ENCODE measurements at regions not wholly inside any gene's neighbourhood (a gene's known extent, or its start where the extent isn't known, plus 50 kb on each side); places are given as distances from the start of the nearest gene placed in this dataset.

DNA sequence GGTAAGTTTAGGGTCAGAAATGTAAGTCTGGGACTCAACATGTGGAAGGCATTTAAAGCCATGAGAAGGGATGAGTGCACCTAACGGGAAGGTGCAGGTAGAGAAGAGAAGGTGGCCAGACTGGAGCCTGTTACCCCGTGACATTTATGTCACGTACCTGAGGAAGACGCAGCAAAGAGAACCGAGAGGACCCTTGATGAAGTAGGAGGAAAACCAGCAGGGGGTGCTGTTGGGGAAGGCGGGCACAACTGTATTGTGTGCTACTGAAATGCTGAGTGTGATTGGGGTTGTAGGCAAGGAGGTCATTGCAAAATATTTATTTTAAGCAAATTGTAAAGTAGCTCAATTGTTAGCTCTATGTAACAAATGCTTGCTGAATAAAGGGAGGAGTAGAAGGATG, 338.2 kb upstream of the PRKCQ start:
- Mint-ChIP-seq H3K36me3 (ENCODE audit: low read depth) (no peaks in the 10 kb centered on the region; the same call in 2 of the 3 replicates), H3K27ac (no peak overlapping the region), H3K4me3 (no peak overlapping the region), H3K27me3 (ENCODE audit: insufficient read depth, low read depth, poor library complexity) (peaks cover 4% of the 10 kb centered on the region), H3K4me1 (peaks cover 5% of the 10 kb centered on the region), H3K9me3 (no peaks in the 10 kb centered on the region; the same call in 1 of the 3 replicates)
- peak; percentile 43 for ATAC-seq
- no peaks in the 10 kb centered on the region for H3K79me2 ChIP-seq (replicated peaks; ENCODE audit: insufficient read depth)
- H3K27me3 ChIP-seq (ENCODE audit: insufficient read depth): no peaks in the 10 kb centered on the region
- no peak overlapping the region for H3K4me3 ChIP-seq
- H3K4me1 ChIP-seq (ENCODE audit: insufficient read depth): peaks cover 8% of the 10 kb centered on the region; the same call in 1 of the 2 replicates
- H3K27ac ChIP-seq (ENCODE audit: low read depth): no peak overlapping the region
- TF ChIP-seq, protein P1, sequence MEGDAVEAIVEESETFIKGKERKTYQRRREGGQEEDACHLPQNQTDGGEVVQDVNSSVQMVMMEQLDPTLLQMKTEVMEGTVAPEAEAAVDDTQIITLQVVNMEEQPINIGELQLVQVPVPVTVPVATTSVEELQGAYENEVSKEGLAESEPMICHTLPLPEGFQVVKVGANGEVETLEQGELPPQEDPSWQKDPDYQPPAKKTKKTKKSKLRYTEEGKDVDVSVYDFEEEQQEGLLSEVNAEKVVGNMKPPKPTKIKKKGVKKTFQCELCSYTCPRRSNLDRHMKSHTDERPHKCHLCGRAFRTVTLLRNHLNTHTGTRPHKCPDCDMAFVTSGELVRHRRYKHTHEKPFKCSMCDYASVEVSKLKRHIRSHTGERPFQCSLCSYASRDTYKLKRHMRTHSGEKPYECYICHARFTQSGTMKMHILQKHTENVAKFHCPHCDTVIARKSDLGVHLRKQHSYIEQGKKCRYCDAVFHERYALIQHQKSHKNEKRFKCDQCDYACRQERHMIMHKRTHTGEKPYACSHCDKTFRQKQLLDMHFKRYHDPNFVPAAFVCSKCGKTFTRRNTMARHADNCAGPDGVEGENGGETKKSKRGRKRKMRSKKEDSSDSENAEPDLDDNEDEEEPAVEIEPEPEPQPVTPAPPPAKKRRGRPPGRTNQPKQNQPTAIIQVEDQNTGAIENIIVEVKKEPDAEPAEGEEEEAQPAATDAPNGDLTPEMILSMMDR (conservative IDR thresholded peaks at IDR 0.05; ENCODE audit: low read depth in 2 of 2): peak; percentile 71 to 81
- TF ChIP-seq JUNB (IDR thresholded peaks at IDR 0.05; ENCODE audit: unreplicated experiment): no peak
- H3F3A ChIP-seq (replicated peaks; ENCODE audit: low read depth): no peaks in the 10 kb centered on the region
- no peaks in the 10 kb centered on the region for H3K36me3 ChIP-seq (ENCODE audit: insufficient read depth)
- no peak overlapping the region for H3K4me2 ChIP-seq
- H3K9me2 ChIP-seq (ENCODE audit: insufficient read depth): no peaks in the 10 kb centered on the region; the same call in none of the 2 replicates
- no peaks in the 10 kb centered on the region for H4K20me1 ChIP-seq (replicated peaks; ENCODE audit: insufficient read depth)
- DNase-seq (ENCODE audit: low spot score): peak; percentile 67
- peak overlapping the region; percentile 79; the same call in 1 of the 2 replicates for H2AFZ ChIP-seq

DNA sequence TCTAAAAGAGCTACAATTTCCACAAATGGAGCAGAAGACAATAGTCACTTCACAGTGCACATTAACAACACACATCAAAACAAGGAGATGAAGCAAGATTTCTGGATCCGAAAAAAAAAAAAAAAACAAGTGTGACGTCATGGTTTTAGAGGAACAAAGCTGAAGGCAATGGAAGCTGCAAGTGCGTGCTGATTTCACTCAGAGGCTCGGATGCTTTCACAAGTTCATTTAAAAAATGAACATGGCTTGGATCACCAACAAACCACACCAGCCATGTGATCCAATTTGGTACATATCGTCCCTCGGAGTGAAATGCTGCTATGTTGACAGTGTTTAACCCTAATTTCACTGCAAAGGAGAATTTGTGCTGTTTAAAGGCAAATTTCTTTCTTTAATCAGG, 337.0 kb upstream of the PRKCQ start:
- Histone ChIP-seq H3K79me2 (replicated peaks; ENCODE audit: insufficient read depth) (no peaks in the 10 kb centered on the region), H3K27me3 (ENCODE audit: insufficient read depth) (no peaks in the 10 kb centered on the region), H2AFZ (peak overlapping the region; percentile 79), H3K9me2 (ENCODE audit: insufficient read depth) (no peaks in the 10 kb centered on the region; the same call in none of the 2 replicates), H3F3A (replicated peaks; ENCODE audit: low read depth) (no peaks in the 10 kb centered on the region), H3K4me1 (ENCODE audit: insufficient read depth) (peaks cover 8% of the 10 kb centered on the region; the same call in 1 of the 2 replicates), H4K20me1 (replicated peaks; ENCODE audit: insufficient read depth) (no peaks in the 10 kb centered on the region), H3K27ac (ENCODE audit: low read depth) (no peak overlapping the region), H3K4me3 (no peak overlapping the region), H3K4me2 (no peak overlapping the region), H3K36me3 (ENCODE audit: insufficient read depth) (no peaks in the 10 kb centered on the region)
- DNase-seq (ENCODE audit: low spot score) (no peak), ATAC-seq (no peak)
- Mint-ChIP-seq H3K4me1 (peaks cover 5% of the 10 kb centered on the region), H3K36me3 (ENCODE audit: low read depth) (no peaks in the 10 kb centered on the region; the same call in 2 of the 3 replicates), H3K27ac (no peak overlapping the region), H3K9me3 (no peaks in the 10 kb centered on the region; the same call in 1 of the 3 replicates), H3K4me3 (no peak overlapping the region), H3K27me3 (ENCODE audit: insufficient read depth, low read depth, poor library complexity) (peaks cover 4% of the 10 kb centered on the region)
- TF ChIP-seq EZH2phosphoT487 (IDR thresholded peaks at IDR 0.05; ENCODE audit: unreplicated experiment) (no peak), CREB1 (CRISPR knock-in tag; IDR thresholded peaks at IDR 0.05; ENCODE audit: low read depth) (no peak), NANOG (IDR thresholded peaks at IDR 0.05; ENCODE audit: borderline replicate concordance) (no peak), ZNF331 (CRISPR knock-in tag; IDR thresholded peaks at IDR 0.05; ENCODE audit: low read depth) (no peak)
- TF ChIP-seq, protein P2, sequence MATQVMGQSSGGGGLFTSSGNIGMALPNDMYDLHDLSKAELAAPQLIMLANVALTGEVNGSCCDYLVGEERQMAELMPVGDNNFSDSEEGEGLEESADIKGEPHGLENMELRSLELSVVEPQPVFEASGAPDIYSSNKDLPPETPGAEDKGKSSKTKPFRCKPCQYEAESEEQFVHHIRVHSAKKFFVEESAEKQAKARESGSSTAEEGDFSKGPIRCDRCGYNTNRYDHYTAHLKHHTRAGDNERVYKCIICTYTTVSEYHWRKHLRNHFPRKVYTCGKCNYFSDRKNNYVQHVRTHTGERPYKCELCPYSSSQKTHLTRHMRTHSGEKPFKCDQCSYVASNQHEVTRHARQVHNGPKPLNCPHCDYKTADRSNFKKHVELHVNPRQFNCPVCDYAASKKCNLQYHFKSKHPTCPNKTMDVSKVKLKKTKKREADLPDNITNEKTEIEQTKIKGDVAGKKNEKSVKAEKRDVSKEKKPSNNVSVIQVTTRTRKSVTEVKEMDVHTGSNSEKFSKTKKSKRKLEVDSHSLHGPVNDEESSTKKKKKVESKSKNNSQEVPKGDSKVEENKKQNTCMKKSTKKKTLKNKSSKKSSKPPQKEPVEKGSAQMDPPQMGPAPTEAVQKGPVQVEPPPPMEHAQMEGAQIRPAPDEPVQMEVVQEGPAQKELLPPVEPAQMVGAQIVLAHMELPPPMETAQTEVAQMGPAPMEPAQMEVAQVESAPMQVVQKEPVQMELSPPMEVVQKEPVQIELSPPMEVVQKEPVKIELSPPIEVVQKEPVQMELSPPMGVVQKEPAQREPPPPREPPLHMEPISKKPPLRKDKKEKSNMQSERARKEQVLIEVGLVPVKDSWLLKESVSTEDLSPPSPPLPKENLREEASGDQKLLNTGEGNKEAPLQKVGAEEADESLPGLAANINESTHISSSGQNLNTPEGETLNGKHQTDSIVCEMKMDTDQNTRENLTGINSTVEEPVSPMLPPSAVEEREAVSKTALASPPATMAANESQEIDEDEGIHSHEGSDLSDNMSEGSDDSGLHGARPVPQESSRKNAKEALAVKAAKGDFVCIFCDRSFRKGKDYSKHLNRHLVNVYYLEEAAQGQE (IDR thresholded peaks at IDR 0.05; ENCODE audit: unreplicated experiment): no peak
- TF ChIP-seq, protein P3, sequence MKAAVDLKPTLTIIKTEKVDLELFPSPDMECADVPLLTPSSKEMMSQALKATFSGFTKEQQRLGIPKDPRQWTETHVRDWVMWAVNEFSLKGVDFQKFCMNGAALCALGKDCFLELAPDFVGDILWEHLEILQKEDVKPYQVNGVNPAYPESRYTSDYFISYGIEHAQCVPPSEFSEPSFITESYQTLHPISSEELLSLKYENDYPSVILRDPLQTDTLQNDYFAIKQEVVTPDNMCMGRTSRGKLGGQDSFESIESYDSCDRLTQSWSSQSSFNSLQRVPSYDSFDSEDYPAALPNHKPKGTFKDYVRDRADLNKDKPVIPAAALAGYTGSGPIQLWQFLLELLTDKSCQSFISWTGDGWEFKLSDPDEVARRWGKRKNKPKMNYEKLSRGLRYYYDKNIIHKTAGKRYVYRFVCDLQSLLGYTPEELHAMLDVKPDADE (IDR thresholded peaks at IDR 0.05): no peak
- TF ChIP-seq, protein P4, sequence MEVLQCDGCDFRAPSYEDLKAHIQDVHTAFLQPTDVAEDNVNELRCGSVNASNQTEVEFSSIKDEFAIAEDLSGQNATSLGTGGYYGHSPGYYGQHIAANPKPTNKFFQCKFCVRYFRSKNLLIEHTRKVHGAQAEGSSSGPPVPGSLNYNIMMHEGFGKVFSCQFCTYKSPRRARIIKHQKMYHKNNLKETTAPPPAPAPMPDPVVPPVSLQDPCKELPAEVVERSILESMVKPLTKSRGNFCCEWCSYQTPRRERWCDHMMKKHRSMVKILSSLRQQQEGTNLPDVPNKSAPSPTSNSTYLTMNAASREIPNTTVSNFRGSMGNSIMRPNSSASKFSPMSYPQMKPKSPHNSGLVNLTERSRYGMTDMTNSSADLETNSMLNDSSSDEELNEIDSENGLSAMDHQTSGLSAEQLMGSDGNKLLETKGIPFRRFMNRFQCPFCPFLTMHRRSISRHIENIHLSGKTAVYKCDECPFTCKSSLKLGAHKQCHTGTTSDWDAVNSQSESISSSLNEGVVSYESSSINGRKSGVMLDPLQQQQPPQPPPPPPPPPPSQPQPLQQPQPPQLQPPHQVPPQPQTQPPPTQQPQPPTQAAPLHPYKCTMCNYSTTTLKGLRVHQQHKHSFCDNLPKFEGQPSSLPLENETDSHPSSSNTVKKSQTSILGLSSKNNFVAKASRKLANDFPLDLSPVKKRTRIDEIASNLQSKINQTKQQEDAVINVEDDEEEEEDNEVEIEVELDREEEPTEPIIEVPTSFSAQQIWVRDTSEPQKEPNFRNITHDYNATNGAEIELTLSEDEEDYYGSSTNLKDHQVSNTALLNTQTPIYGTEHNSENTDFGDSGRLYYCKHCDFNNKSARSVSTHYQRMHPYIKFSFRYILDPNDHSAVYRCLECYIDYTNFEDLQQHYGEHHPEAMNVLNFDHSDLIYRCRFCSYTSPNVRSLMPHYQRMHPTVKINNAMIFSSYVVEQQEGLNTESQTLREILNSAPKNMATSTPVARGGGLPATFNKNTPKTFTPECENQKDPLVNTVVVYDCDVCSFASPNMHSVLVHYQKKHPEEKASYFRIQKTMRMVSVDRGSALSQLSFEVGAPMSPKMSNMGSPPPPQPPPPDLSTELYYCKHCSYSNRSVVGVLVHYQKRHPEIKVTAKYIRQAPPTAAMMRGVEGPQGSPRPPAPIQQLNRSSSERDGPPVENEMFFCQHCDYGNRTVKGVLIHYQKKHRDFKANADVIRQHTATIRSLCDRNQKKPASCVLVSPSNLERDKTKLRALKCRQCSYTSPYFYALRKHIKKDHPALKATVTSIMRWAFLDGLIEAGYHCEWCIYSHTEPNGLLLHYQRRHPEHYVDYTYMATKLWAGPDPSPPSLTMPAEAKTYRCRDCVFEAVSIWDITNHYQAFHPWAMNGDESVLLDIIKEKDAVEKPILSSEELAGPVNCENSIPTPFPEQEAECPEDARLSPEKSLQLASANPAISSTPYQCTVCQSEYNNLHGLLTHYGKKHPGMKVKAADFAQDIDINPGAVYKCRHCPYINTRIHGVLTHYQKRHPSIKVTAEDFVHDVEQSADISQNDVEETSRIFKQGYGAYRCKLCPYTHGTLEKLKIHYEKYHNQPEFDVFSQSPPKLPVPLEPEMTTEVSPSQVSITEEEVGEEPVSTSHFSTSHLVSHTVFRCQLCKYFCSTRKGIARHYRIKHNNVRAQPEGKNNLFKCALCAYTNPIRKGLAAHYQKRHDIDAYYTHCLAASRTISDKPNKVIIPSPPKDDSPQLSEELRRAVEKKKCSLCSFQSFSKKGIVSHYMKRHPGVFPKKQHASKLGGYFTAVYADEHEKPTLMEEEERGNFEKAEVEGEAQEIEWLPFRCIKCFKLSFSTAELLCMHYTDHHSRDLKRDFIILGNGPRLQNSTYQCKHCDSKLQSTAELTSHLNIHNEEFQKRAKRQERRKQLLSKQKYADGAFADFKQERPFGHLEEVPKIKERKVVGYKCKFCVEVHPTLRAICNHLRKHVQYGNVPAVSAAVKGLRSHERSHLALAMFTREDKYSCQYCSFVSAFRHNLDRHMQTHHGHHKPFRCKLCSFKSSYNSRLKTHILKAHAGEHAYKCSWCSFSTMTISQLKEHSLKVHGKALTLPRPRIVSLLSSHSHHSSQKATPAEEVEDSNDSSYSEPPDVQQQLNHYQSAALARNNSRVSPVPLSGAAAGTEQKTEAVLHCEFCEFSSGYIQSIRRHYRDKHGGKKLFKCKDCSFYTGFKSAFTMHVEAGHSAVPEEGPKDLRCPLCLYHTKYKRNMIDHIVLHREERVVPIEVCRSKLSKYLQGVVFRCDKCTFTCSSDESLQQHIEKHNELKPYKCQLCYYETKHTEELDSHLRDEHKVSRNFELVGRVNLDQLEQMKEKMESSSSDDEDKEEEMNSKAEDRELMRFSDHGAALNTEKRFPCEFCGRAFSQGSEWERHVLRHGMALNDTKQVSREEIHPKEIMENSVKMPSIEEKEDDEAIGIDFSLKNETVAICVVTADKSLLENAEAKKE (CRISPR knock-in tag; IDR thresholded peaks at IDR 0.05): no peak
